GM13977 (cell line): ENCODE measurements at regions not wholly inside any gene's neighbourhood (a gene's known extent, or its start where the extent isn't known, plus 50 kb on each side); places are given as distances from the start of the nearest gene placed in this dataset.

Source experiments
- DNase-seq: peaks from one replicate; pipeline ENCODE4 v3.0.0; 2012; ENCODE audit warnings: low spot score
- in situ Hi-C: fragments of 300-500 bp; cut with MboI; formaldehyde crosslinking; loops from one replicate; pipeline ENCODE4 v1.12.0; 2022; ENCODE audit warnings: low sequenced_read_pairs, low pct_unique_long_range_greater_than_20kb, mixed read lengths, inconsistent platforms; ENCODE audit not compliant: unreplicated experiment
- TF ChIP-seq, protein P1 (sequence below): IDR thresholded peaks from 2 replicates; pipeline ENCODE4 v1.5.1; 2012; ENCODE audit warnings: mild to moderate bottlenecking, control low read depth; ENCODE audit not compliant: insufficient read depth; ENCODE audit errors: extremely low read depth, missing control alignments

DNA sequence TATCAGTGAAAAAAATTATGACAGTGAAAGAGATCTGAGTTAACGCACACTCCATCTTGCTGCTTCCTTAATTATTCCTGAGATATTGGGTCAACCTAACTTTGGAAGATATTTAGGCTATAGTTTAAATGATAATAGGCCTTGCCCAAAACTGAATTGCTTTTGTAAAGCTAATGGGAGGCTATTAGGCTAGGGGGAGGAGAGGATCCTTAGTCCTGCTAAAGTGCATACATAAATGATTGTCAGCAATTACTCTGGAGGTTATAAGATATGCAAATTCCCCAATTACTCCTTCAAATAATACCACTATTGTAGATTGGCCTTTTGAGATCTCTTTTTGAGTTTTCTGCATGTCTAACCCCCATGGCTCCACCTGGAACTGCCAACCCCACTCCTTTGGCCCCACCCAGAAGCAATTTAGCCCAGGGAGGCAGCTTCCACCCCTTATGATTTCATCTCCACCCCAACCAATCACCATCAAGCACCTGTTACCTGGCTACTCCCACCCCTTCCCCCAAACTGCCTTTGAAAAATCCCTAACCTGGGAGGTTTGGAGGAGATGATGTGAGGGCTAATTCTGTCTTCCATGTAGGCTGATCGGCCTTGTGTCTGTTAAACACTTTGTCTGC is 509.3 kb upstream of the TGFBR2 start:
- TF ChIP-seq, protein P1, sequence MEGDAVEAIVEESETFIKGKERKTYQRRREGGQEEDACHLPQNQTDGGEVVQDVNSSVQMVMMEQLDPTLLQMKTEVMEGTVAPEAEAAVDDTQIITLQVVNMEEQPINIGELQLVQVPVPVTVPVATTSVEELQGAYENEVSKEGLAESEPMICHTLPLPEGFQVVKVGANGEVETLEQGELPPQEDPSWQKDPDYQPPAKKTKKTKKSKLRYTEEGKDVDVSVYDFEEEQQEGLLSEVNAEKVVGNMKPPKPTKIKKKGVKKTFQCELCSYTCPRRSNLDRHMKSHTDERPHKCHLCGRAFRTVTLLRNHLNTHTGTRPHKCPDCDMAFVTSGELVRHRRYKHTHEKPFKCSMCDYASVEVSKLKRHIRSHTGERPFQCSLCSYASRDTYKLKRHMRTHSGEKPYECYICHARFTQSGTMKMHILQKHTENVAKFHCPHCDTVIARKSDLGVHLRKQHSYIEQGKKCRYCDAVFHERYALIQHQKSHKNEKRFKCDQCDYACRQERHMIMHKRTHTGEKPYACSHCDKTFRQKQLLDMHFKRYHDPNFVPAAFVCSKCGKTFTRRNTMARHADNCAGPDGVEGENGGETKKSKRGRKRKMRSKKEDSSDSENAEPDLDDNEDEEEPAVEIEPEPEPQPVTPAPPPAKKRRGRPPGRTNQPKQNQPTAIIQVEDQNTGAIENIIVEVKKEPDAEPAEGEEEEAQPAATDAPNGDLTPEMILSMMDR, result no peak
- in situ Hi-C loops, result no loop called here
- DNase-seq, result no peak

DNA sequence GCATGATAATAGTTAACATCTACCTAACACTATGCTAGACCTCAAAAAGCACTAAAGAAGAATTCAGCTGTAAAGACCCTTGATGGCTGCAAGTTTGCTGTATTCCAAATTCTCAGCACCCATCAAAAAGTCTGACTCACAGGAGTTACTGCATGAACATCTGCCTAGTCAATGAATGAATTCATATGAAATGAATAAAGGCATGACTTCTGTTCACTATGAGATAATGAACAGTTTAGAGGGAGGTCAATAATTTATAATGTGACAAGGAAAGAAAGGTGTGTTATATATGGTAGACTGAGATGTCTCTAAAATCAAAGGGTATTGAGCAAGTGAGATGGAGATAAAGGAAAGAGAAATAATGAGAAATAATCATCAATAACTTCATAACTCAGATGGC is 508.2 kb upstream of the TGFBR2 start:
- in situ Hi-C loops, result no loop called here
- no peak for DNase-seq
- TF ChIP-seq, protein P1, result no peak

DNA sequence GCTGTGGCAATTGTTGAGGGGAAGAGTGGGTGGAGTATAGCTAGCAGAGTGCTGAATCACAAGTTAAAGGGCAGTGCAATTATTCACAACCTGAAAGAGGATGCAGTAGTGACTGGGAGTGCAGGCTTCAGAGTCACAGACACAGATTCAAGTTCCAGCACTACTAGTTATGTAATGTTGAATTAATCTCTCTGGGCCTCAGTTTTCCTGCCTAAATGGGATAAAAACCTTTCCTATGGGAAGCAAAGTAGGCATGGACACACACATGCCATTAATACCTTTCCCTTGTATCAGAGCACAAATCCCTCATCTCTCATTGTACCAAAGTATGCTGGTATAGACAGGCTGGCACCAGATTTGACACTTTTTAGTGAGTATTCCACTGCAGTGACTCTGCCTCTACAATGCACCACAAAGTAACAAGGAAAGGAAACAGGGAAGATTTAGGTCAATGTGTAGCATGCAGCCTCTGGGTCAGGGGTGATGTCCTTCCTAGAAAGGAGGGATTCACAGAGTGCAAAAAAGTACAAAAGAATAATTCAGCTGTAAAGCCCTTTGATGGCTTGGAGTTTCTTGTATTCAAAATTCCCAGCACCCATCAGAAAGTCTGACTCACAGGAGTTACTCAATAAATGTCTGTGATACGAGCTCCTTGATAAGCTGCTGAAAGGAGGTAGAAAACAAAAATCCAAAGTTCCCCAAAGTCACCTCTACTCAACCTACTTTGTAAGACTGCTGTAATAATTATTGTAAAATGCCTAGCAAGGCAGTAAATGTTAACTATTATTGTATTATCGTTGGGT is 507.5 kb upstream of the TGFBR2 start:
- in situ Hi-C loops, result no loop called here
- TF ChIP-seq, protein P1, result no peak
- no peak for DNase-seq

DNA sequence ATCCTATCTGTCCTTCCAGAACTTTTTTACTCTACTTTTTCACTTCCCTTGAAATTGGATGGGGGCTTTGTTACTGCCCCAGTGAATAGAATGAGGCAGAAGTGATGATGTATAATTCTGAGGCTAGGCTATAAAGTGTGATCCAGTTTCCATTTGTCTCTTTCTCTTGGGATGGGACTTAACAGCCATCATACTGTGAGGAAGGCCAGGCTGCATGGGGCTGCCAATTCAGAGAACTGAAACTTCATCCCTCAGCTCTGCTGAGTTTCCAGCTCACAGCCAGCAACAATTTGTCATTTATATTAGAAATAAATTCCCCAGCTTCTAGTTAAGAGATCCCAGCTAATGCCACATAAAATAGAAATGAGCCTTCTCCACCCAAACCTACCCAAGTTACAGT is 504.0 kb upstream of the TGFBR2 start:
- TF ChIP-seq, protein P1, result no peak
- no peak for DNase-seq
- in situ Hi-C loops, result no loop called here

DNA sequence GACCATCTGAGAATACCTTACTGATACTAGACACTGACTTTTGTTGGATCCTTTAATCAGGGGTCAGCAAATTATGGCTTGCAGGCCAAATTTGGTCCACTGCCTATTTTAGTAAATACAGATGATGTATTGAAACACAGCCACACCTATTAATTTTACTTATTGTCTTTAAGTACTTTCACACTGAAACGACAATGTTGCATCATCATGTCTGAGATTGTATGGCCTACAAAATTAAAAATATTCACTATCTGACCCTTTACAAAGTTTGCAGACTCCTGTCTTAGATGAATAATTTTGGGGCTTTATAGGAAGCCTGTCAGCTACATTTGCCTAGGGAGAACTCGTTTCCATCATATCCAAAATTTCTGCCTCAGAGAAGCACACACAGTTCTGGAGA is 503.2 kb upstream of the TGFBR2 start:
- in situ Hi-C loops, result no loop called here
- no peak for DNase-seq
- TF ChIP-seq, protein P1, result no peak

DNA sequence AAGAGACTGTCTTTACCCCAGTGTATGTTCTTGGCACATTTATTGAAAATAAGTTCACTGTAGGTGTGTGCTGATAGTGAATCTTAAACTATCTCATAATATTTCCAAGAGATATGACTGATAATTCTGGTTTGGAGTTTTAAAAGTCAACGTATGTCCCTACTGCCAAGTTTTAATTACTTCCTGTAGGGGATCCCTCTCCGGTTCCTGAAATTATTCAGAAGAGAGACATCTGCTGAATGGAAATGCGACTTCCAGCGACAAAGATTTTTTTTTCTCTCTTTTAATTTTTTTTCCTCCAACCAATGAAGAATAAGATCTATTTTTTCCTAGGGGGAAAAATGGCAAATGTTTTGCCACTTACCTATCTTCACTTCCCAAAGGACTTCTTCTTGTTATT is 498.9 kb upstream of the TGFBR2 start:
- in situ Hi-C loops, result no loop called here
- TF ChIP-seq, protein P1, result no peak
- DNase-seq, result no peak
